ENCODE measurements at regions not wholly inside any gene's neighbourhood (a gene's known extent, or its start where the extent isn't known, plus 50 kb on each side); places are given as distances from the start of the nearest gene placed in this dataset.

DNA sequence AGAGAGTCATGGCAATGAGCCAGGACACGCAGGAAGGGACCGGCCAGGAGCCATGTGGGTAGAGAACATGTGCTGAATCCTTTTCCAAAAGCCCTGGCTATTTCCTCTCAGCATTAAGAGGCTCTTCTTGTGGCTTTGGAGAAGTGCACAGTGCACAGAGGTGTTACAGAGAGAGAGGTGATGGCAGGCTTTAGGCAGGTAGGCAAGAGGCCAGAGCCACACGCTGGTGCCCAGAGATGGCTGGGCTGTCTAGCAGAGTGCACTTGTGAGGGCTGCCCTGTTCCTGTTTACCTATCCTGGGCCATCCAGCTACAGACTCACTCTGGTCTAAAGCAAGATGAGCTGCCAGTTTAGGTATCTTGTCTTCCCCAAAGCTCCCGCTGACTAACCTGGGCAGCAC lies 402.6 kb downstream of the OCA2 start:
- Histone ChIP-seq H4K91ac (ENCODE audit: low read length) (no peak overlapping the region), H3K4me1 (ENCODE audit: control insufficient read depth, insufficient read depth, low read depth, low read length) (no peaks in the 10 kb centered on the region), H4K8ac (ENCODE audit: low read length) (no peak overlapping the region), H3K4ac (ENCODE audit: low read depth in 1 of 2, low read length in 2 of 2) (no peak overlapping the region), H2BK120ac (ENCODE audit: low read depth, low read length) (no peak overlapping the region), H3K36me3 (ENCODE audit: control insufficient read depth in 1 of 2, insufficient read depth in 2 of 2, low read depth in 1 of 2, low read length in 2 of 2) (no peaks in the 10 kb centered on the region), H2BK5ac (ENCODE audit: low read depth, low read length, poor library complexity, severe bottlenecking) (no peak overlapping the region), H3K4me2 (ENCODE audit: low read length, poor library complexity, severe bottlenecking) (no peak overlapping the region), H3K27me3 (ENCODE audit: control insufficient read depth in 1 of 2, insufficient read depth in 1 of 2, low read length in 2 of 2) (peaks cover 0 to 3% of the 10 kb centered on the region in 2 experiments), H3K9me3 (ENCODE audit: control insufficient read depth, low read length) (no peaks in the 10 kb centered on the region), H2AK5ac (ENCODE audit: low read length, severe bottlenecking) (no peak overlapping the region), H2AFZ (ENCODE audit: low read depth, low read length) (no peak overlapping the region), H3K18ac (ENCODE audit: low read depth in 1 of 2, low read length in 2 of 2) (no peak overlapping the region), H3K27ac (ENCODE audit: low read length, poor library complexity, severe bottlenecking) (no peak overlapping the region), H2BK15ac (ENCODE audit: low read depth, poor library complexity, severe bottlenecking) (no peak overlapping the region), H3K4me3 (ENCODE audit: insufficient read depth in 1 of 2, low read depth in 1 of 2, low read length in 2 of 2) (no peak overlapping the region), H3K14ac (ENCODE audit: low read length in 2 of 2) (no peak overlapping the region), H3K79me1 (replicated peaks; ENCODE audit: low read length, poor library complexity, severe bottlenecking) (no peaks in the 10 kb centered on the region), H2BK12ac (ENCODE audit: low read length in 2 of 2) (no peak overlapping the region), H3K9ac (ENCODE audit: low read length) (no peak overlapping the region), H3K23ac (ENCODE audit: low read length in 2 of 2) (no peak overlapping the region)
- 96% methylated on average over 4 of the region's 4 CpGs for WGBS
- DNase-seq: no peak

DNA sequence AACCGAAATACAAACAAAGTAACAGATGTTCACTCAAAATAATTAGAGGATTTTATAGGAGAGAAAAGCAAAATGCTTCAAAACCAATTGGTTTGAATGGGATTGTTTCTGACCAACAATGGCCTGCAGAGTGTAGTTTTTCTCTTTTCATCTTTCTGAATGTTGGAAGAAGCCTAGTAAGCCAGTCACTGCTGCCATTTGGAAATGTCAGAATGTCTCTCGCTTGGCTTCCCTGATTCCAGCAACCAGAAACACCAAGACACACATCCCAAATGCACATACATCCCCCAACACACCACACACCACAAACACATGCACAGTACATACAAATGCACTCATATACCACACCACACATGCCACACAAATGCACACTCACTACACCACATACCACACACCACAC lies 403.4 kb downstream of the OCA2 start:
- DNase-seq: no peak

DNA sequence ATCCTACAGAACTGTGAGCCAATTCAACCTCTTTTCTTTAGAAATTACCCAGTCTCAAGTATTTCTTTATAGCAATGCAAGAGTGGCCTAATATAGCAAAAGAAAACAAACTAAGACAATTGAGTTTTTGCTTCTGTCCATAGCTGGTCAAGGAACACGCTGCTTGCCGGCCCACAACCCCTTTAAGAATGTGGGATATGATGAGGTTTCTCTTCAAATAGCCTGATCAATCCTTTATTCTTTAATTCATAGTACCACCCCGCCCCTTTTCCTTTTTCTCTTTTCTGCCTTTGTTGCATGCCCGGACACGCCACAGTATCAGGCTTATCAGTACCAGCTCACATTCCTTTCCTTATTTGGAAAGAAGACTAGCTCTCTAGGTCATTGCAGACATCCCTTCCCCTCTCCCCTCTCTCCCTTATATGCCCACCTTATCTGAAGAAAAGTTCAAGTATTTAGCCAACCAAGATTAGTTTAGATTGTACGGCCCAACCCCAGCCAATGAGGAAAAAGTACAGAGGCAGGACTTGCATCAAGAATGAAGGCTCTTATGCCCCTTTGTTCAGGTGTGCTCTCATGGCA lies 404.5 kb downstream of the OCA2 start:
- H3K14ac ChIP-seq (ENCODE audit: low read length in 2 of 2): no peak overlapping the region
- H2AFZ ChIP-seq (ENCODE audit: low read depth, low read length): no peak overlapping the region
- H3K79me1 ChIP-seq (replicated peaks; ENCODE audit: low read length, poor library complexity, severe bottlenecking): no peaks in the 10 kb centered on the region
- no peaks in the 10 kb centered on the region for H3K9me3 ChIP-seq (ENCODE audit: control insufficient read depth, low read length)
- no peak overlapping the region for H3K4ac ChIP-seq (ENCODE audit: low read depth in 1 of 2, low read length in 2 of 2)
- H2BK15ac ChIP-seq (ENCODE audit: low read depth, poor library complexity, severe bottlenecking): no peak overlapping the region
- 65% methylated on average over 6 of the region's 6 CpGs for WGBS
- H4K91ac ChIP-seq (ENCODE audit: low read length): no peak overlapping the region
- no peaks in the 10 kb centered on the region for H3K27me3 ChIP-seq (ENCODE audit: control insufficient read depth in 1 of 2, insufficient read depth in 1 of 2, low read length in 2 of 2)
- H3K4me2 ChIP-seq (ENCODE audit: low read length, poor library complexity, severe bottlenecking): no peak overlapping the region
- no peak overlapping the region for H2BK120ac ChIP-seq (ENCODE audit: low read depth, low read length)
- no peak overlapping the region for H2BK5ac ChIP-seq (ENCODE audit: low read depth, low read length, poor library complexity, severe bottlenecking)
- no peak overlapping the region for H3K27ac ChIP-seq (ENCODE audit: low read length, poor library complexity, severe bottlenecking)
- no peak overlapping the region for H4K8ac ChIP-seq (ENCODE audit: low read length)
- H3K23ac ChIP-seq (ENCODE audit: low read length in 2 of 2): no peak overlapping the region
- no peak overlapping the region for H2AK5ac ChIP-seq (ENCODE audit: low read length, severe bottlenecking)
- H3K18ac ChIP-seq (ENCODE audit: low read depth in 1 of 2, low read length in 2 of 2): no peak overlapping the region
- no peak overlapping the region for H3K9ac ChIP-seq (ENCODE audit: low read length)
- H3K4me3 ChIP-seq (ENCODE audit: insufficient read depth in 1 of 2, low read depth in 1 of 2, low read length in 2 of 2): no peak overlapping the region
- H3K4me1 ChIP-seq (ENCODE audit: control insufficient read depth, insufficient read depth, low read depth, low read length): no peaks in the 10 kb centered on the region
- DNase-seq: no peak
- H3K36me3 ChIP-seq (ENCODE audit: control insufficient read depth in 1 of 2, insufficient read depth in 2 of 2, low read depth in 1 of 2, low read length in 2 of 2): no peaks in the 10 kb centered on the region
- no peak overlapping the region for H2BK12ac ChIP-seq (ENCODE audit: low read length in 2 of 2)

More for the DNA sequence above, 403.4 kb downstream of the OCA2 start:
- H3K79me1 ChIP-seq (replicated peaks; ENCODE audit: low read length, poor library complexity, severe bottlenecking): no peaks in the 10 kb centered on the region
- no peak overlapping the region for H3K4me3 ChIP-seq (ENCODE audit: insufficient read depth in 1 of 2, low read depth in 1 of 2, low read length in 2 of 2)
- no peak overlapping the region for H2BK5ac ChIP-seq (ENCODE audit: low read depth, low read length, poor library complexity, severe bottlenecking)
- no peak overlapping the region for H3K9ac ChIP-seq (ENCODE audit: low read length)
- no peak overlapping the region for H2BK120ac ChIP-seq (ENCODE audit: low read depth, low read length)
- no peaks in the 10 kb centered on the region for H3K4me1 ChIP-seq (ENCODE audit: control insufficient read depth, insufficient read depth, low read depth, low read length)
- H3K27me3 ChIP-seq (ENCODE audit: control insufficient read depth in 1 of 2, insufficient read depth in 1 of 2, low read length in 2 of 2): peaks cover 0 to 3% of the 10 kb centered on the region in 2 experiments
- H3K4ac ChIP-seq (ENCODE audit: low read depth in 1 of 2, low read length in 2 of 2): no peak overlapping the region
- H3K36me3 ChIP-seq (ENCODE audit: control insufficient read depth in 1 of 2, insufficient read depth in 2 of 2, low read depth in 1 of 2, low read length in 2 of 2): no peaks in the 10 kb centered on the region
- H3K4me2 ChIP-seq (ENCODE audit: low read length, poor library complexity, severe bottlenecking): no peak overlapping the region
- no peak overlapping the region for H4K8ac ChIP-seq (ENCODE audit: low read length)
- H2BK12ac ChIP-seq (ENCODE audit: low read length in 2 of 2): no peak overlapping the region
- H2BK15ac ChIP-seq (ENCODE audit: low read depth, poor library complexity, severe bottlenecking): no peak overlapping the region
- H3K27ac ChIP-seq (ENCODE audit: low read length, poor library complexity, severe bottlenecking): no peak overlapping the region
- no peak overlapping the region for H2AK5ac ChIP-seq (ENCODE audit: low read length, severe bottlenecking)
- no peak overlapping the region for H3K23ac ChIP-seq (ENCODE audit: low read length in 2 of 2)
- H3K18ac ChIP-seq (ENCODE audit: low read depth in 1 of 2, low read length in 2 of 2): no peak overlapping the region
- no peak overlapping the region for H3K14ac ChIP-seq (ENCODE audit: low read length in 2 of 2)
- no peak overlapping the region for H2AFZ ChIP-seq (ENCODE audit: low read depth, low read length)
- H4K91ac ChIP-seq (ENCODE audit: low read length): no peak overlapping the region
- no peaks in the 10 kb centered on the region for H3K9me3 ChIP-seq (ENCODE audit: control insufficient read depth, low read length)
- WGBS: 89% methylated on average over 1 of the region's 2 CpGs

DNA sequence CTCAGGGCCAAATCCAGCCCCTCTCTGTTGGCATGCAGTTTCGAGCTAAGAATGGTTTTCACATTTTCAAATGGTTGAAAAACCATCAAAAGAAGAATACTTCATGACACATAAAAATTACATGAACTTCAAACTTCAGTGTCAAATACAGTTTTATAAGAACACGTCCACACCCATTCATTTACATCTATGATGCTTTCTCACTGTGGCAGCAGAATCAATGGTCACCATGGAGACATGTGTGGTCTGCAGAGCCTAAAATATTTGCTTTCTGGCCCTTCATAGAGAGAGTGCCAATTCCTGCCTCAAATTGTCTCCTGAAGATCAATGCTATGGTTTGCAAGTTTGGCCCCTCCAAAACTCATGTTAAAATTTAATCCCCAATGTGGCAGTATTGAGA lies 405.8 kb downstream of the OCA2 start:
- Histone ChIP-seq H3K36me3 (ENCODE audit: control insufficient read depth in 1 of 2, insufficient read depth in 2 of 2, low read depth in 1 of 2, low read length in 2 of 2) (no peaks in the 10 kb centered on the region), H3K27ac (ENCODE audit: low read length, poor library complexity, severe bottlenecking) (no peak overlapping the region), H2AK5ac (ENCODE audit: low read length, severe bottlenecking) (no peak overlapping the region), H3K18ac (ENCODE audit: low read depth in 1 of 2, low read length in 2 of 2) (no peak overlapping the region), H3K4me3 (ENCODE audit: insufficient read depth in 1 of 2, low read depth in 1 of 2, low read length in 2 of 2) (no peak overlapping the region), H3K4me1 (ENCODE audit: control insufficient read depth, insufficient read depth, low read depth, low read length) (no peaks in the 10 kb centered on the region), H2BK12ac (ENCODE audit: low read length in 2 of 2) (no peak overlapping the region), H4K91ac (ENCODE audit: low read length) (no peak overlapping the region), H3K23ac (ENCODE audit: low read length in 2 of 2) (no peak overlapping the region), H3K4ac (ENCODE audit: low read depth in 1 of 2, low read length in 2 of 2) (no peak overlapping the region), H3K9ac (ENCODE audit: low read length) (no peak overlapping the region), H2BK120ac (ENCODE audit: low read depth, low read length) (no peak overlapping the region), H3K27me3 (ENCODE audit: control insufficient read depth in 1 of 2, insufficient read depth in 1 of 2, low read length in 2 of 2) (no peaks in the 10 kb centered on the region), H3K79me1 (replicated peaks; ENCODE audit: low read length, poor library complexity, severe bottlenecking) (no peaks in the 10 kb centered on the region), H2AFZ (ENCODE audit: low read depth, low read length) (no peak overlapping the region), H3K9me3 (ENCODE audit: control insufficient read depth, low read length) (no peaks in the 10 kb centered on the region), H3K4me2 (ENCODE audit: low read length, poor library complexity, severe bottlenecking) (no peak overlapping the region), H2BK5ac (ENCODE audit: low read depth, low read length, poor library complexity, severe bottlenecking) (no peak overlapping the region), H3K14ac (ENCODE audit: low read length in 2 of 2) (no peak overlapping the region), H2BK15ac (ENCODE audit: low read depth, poor library complexity, severe bottlenecking) (no peak overlapping the region), H4K8ac (ENCODE audit: low read length) (no peak overlapping the region)
- WGBS: 65% methylated on average over 2 of the region's 2 CpGs
- no peak for DNase-seq
